DLD1 (cell line): ENCODE measurements at regions not wholly inside any gene's neighbourhood (a gene's known extent, or its start where the extent isn't known, plus 50 kb on each side); places are given as distances from the start of the nearest gene placed in this dataset.

Experiments used
- in situ Hi-C: cut with HindIII; loops from 2 replicates; pipeline ENCODE4 v1.10.0; 2017; ENCODE audit warnings: low sequenced_read_pairs

DNA sequence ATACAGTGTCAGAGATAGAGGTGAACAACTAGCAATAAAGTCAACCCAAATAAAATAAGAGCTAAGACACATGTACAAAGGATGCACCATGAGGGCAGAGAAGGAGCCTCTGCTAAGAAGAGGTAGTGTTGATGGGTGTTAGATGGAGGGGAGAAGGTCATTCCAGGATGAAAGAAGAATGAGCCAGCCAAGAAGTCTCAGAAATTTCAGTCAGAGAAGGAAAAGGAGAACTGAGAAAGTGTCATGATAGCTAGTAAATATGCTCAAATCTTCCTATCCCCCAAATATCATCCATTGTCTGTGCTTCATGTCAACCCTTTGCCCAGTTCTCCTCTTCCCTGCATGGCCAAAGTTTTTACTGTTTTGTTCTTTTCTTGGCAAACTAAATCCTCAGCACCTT is 225.2 kb upstream of the BTG1 start:
- in situ Hi-C loops: no loop called here

DNA sequence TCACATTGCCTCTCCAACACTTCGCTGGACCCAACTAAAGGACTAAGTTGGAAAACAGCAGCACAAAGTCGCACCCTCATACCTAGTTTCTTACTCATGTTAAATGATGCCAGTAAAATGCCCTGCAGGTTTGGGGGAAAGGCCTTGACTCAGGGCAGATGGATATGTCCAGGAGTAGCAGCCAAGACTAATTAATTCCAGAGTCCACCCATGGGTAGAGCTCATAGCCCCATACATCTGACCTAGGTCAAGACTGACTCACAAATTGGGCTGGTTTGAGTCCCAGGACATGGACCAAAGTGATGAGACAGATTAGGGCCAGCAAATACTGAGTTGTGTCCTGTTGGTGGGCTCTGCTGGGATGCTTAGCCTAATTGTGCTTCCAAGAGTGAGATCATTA is 224.0 kb upstream of the BTG1 start:
- in situ Hi-C loops: no loop called here

DNA sequence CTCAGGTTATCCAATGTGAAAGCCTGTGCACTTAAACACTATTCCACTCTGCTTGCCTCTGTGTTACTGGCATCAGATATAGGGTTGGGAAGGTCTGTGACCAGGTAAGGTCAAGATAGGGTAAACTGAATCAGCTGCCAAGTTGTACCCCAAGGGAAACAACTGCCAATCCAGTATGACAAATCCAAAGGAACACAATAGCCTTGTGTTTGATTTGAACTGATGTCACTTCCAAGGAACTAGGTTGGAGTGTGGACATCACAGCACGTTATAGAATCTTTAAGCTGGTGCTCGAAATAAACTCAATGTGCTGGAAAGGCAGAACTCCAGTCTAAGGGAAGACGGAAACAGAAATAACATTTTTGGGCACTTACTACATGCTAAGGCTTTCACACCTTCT is 223.4 kb upstream of the BTG1 start:
- in situ Hi-C loops: no loop called here

DNA sequence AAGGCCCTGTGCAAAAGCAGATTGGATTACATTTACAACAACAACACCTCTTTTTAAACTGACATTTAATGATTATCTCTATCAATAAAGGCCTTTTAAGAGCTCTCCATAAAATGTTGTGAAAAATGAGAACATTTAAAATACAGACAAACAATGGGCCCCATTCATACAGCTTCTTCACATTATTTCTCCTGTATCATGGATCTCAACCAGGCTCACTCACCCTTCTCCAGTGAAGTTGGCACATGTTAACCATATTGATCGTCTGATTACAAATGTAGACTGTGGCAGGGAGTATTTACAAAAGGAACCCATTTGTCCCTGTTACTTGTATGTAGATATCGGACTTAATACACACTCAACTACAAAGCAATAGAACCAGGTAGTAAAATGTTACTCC is 220.2 kb upstream of the BTG1 start:
- in situ Hi-C loops: no loop called here

DNA sequence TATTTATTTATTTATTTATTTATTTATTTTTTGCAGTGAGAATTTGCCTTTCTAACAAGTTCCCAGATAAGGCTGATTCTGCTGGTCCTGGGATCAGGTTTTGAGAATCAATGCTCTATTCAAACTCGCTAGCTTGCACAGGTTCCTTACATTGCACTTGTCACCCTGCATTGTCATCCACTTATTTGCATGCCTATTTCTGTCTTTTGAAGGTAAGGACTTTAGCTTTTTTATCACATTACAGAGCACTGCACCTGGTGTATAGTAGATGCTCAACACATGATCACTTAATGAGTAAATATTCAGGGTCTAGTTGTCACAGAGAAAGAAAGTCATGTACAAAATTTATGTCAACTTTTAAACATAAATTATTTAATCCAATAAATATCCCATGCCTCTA is 219.7 kb upstream of the BTG1 start:
- in situ Hi-C loops: no loop called here

DNA sequence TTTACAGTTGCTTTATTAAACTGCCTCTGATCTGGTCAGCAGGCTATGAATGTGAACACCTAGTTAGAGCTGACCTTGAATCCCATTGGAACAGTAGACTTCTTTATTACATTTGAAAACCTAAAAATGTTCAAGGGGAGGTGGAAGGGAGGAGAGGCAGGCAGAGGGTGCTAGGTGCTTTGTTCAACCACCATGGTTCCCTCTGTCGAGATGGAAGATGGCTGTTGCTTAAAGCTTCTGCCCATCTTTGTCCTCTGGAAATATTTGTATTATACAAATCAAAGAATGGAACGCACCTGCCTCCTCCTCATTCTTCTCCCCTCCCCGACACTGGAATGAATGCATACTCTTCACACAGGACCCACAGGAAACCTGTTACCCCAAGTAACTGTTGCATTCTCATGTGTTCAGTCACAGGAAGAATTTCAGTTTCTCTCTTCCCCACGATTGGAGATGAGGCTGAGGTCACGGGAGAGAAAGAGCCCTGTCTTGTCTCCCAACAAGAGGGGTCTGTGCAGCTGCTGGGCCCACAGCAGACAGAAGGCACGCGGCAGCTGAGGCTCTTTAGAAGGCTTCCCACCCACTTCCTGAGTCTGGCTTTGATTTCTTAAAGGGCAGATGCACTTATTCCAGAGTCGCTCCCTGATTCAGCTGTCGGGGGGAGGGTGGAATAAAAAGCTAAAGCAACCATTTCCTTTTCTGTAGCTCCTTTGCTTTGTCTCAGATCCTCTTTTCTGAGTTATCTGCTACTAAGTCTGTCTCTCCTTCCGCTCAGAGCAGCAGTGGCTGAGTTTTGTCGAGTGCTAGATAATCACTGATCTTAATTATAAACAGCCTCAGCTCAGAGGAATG is 217.9 kb upstream of the BTG1 start:
- in situ Hi-C loops: no loop called here

DNA sequence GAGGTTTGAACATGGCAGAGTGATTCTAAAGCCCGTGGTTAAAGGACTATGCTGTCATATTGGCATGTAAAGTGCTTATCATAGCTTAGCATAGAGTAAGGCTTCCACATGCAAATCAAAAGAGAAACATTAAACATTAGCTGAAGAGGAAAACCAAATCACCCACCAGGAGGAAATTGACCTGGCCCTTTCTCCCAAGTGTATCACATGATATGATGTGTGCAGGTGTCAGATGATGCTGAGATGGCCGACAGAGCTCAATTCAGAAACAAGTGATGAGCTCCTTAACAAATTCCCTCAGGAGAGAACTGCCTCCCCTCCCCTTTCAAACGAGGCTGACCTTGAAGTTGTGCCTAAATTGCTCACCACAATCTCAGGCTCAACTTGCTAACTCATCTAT is 217.1 kb upstream of the BTG1 start:
- in situ Hi-C loops: no loop called here

DNA sequence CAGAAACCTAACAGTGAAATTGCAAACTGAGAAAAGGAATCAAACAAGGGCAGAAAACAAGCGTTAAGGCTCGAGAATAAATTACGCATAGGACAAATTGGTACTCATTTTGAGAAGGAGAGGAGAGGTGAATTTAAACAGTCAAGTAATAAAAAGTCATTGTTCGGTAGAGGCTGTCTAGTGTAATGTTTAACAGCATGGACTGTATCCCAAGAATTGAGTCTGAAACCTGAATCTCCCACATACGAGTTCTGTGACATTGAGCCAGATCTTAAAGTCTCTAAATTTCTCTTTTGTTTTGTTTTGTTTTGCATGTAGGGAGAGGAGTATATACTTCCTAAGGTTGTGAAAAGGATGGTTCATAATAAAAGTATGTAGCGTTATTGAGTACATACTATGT is 216.5 kb upstream of the BTG1 start:
- in situ Hi-C loops: no loop called here

DNA sequence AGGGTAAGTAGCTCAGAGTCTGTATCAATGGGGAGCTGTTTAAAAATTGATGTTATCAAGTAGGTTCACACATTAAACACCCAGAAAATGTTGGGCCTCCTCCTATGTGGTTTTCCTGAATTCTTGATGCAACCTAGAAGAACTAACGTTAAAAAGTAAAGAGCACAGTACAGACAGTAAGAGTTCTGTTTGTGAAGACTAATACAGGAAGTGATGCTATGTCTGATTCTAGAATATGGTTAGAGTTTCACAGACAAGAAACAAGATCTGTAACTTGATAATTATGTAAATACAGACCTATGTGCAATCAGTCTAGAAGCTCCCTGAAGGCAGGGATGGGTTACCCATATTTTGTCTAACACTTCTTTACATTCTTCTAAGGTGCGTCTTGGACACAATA is 214.9 kb upstream of the BTG1 start:
- in situ Hi-C loops: no loop called here

DNA sequence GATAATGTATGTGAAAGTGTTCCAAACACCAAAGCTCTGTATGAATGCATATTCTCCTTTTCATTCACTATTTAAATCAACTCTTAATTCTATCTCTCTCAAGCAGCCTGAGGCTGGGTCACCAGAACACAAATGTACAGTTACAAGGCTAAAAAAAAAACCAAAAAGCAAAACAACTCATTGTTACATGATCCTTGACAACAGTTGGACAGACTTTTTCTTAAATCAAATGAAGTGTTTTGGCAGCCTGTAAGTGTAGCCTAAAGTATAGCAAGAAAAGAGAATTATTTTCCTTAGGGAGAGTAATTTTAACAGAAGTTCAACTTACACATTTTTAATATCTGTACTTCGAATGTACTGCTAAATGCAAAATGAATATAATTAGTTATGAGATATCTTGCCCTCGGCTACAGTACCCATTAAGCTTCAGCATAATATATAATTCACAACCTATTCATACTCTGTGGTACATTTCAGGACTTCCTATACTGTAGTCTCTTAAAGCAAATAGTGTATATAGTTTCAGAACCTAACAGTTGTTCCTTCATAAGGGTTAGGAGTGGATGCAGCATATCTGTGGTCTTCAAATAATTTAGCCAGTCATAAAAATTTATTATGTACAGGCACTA is 214.0 kb upstream of the BTG1 start:
- in situ Hi-C loops: no loop called here

DNA sequence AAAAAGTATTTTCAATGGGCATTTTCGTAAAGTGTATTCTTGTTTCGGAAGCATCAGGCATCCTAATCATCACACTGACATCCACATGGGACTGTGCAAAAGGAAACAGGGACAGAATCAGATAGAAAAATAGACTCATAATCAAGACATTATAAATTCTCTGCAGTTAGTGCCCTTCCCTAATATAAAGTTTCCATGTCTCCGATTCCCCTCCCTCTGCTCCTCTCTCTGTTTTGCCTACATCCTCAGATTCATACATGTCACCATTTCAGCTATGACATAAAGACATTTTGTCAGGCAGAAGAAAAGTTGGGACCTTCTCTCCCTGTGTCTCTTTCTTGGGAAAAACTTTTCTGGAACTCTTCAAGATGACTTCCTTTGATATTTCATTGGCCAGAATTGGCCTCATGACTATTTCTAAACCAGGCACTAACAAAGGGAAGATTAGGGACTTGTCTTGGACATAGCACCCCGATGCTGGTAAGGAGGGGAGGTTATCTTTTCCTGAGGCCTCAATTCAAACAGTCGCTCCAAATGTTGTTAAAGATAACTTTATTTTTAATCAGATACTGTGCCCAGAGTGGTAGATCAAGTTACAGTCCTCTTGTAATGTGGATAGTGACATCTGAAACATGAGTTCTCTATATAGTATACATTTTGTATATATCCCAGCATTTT is 212.1 kb upstream of the BTG1 start:
- in situ Hi-C loops: no loop called here

DNA sequence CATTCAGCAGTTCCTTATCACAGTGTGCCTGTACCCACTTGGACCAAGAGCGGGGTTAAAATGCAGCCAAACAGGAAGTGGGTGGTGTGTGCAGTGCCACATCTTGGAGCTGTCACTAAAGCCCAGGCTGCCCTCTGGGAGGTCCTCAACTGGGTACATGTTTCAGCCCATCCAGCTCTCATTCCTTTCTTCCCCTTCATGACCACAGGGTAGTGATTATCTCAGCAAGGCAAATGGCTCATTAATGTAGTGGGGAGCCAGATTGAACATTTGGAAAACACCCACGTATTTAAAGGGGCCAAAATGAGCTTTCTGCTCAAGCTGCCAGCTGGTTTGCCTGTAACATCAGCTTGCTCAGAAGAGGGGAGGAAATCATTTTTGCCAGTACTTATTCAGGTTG is 210.8 kb upstream of the BTG1 start:
- in situ Hi-C loops: no loop called here

DNA sequence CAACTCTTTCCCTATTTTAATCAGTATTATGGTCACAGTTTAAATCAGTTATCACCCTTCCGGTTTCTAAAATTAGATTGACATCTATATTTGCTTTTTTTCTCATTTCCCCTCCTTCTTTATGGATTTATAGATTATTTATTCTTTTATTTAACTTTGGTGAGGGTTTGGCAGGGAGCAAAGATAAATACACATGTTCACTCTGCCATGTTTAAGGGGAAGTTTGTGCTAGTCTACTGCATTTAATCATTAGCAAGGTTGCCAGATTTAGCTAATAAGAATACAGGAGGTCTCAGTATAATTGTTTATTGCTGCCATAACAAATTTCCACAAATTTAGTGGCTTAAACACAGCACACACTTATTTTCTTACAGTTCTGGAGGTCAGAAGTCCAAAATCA is 204.0 kb upstream of the BTG1 start:
- in situ Hi-C loops: no loop called here

DNA sequence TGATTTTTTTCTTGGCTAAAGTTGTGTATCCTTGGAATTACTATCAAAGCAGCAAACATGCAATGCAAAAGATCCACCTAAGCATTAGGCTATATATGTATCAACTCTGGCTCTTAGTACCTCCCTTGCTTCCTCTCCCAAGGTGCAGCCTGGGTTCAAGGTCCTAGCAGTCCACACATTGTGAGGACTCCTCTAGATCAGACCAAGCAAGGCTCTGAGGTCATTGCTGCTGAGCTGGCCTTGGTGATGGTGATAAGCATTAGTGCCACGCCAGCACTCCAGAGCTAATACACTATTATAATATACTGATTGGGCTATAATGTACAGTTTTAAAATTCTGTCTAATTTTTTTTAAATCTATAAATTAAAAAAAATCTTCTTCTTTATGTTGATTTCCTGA is 196.9 kb upstream of the BTG1 start:
- in situ Hi-C loops: no loop called here

DNA sequence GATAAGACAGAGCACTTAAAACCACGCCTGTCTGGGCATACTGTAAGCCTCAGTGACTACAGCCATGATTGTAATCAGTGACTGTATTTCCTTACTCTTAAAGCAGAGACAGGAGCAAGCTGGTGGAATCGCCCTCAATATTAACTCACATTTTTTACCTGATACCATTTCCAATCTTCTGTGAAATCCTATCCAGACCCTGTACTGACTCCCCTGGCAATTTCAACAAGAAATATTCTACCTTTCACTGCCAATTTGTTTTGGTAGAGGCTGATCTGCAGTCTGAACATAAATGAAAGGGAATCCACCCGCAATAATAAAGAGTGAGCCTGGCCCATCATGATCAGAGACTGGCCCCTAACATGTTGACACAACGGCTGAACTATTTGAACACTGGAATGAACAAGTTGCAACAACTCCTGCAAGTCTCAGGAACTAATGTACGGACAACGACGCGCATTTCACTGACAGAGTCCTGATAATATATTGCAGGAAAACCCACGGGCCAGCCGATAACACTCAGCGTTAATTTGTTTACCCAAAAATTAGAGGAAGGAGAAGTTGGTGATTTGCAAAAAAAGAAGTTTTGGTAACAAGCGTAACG is 195.5 kb upstream of the BTG1 start:
- in situ Hi-C loops: no loop called here

DNA sequence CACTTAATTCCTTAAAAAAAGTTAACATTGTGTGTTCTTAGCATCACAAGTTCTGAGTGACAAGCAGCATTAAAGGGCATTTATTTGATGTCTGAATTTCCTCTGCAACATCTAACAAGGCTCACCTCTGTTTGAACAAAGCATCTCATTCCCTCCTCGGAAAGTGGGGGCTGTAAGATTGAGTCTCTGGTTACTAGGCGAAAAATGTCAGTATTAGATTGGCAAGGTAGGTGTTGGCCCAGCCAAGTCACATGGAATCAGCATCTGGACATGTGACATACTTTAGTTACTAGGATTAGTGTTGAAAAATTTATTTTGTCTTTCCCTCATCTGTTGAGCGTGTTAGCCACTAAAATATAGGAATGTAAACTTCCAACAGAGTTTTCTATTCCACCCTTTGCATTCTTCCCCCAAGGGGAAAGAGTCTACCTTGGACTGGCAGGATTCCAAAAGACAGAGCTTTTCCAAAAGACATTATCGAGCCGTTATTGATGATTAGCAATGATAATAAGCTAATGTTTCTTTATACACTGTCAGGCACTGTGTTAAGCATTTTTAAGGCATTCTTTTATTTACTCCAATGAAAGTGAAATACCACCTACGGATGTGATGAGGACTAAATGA is 194.9 kb upstream of the BTG1 start:
- in situ Hi-C loops: no loop called here

DNA sequence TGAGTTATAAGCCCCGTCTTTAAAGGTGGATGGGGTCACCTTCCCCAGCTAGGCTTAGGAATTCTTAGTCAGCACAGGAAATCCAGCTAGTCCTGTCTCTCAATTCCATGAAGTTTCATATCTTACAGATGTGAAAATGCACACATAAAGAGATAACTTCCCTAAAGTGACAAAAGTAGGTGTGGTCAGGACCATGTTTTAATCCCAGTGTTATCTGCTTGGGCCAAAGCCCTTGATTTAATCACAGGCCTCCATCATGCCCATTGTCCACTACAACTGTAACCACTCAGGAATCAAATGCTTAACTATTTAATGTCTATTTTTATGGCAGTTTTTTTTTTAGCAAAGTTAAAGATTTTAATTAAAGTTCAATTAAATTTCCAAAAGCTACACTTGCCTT is 194.4 kb upstream of the BTG1 start:
- in situ Hi-C loops: no loop called here

DNA sequence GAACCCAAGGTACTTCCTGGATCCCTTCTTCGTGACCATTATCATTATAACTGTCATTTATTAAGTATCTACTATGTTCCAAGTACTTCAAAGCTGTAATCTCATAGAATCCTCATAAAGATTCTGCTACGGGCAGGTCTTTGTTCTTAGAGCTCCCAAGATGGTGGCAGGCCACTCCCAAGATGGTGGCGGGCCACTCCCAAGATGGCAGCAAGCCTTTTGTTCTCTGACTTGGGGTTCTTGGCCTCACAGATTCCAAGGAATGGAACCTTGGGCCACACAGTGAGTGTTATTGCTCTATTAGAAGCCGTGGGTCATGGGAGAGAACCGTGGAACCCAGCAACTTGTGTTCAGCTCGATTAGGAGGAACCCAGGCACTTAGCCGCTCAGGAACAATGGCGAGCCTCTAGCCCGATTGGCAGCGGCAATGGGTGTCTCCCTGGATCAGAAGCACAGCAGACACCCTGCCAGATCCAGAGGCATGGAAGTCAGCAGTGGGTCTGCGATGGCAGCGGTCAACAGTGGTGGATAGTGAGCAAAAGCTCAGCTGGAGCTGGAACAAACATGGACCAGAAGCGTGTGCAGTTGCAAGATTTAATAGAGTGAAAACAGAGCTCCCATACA is 193.7 kb upstream of the BTG1 start:
- in situ Hi-C loops: no loop called here

DNA sequence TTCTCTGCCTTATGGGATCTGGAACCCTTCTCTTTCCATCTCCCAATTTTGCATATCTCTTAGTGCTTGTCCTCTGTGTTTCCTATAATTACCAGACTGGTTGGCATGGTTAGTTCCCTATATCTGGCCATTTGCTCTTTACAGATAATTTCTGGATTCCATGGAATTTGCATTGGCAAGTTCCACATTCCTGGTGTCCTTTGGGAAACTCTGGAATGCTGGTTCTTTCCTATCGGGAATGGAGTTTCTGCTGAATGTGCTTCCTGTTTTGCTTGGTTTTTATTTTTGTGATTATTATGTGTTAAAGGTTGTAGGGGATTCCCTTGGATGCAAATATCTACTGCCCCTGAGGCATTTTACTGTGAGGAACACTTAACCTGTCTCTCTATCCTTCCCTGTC is 193.0 kb upstream of the BTG1 start:
- in situ Hi-C loops: no loop called here

DNA sequence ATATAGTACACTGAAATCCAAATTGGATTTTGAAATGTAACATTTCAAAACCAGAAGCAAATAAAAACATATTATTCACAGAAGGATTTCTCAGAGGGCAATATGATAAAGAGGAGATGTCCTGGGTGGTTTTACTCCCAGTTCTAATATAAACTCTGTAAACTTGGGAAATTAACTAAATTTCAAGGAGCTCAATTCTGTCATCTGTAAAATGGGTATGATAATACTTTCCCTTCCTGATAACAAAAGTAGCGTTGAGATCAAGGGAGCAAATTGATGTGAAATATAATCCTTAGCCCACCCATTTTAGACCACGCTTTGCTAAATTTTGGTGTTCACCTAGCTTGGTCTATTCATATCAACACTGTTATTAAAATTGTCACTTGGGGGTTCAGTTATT is 192.5 kb upstream of the BTG1 start:
- in situ Hi-C loops: no loop called here

DNA sequence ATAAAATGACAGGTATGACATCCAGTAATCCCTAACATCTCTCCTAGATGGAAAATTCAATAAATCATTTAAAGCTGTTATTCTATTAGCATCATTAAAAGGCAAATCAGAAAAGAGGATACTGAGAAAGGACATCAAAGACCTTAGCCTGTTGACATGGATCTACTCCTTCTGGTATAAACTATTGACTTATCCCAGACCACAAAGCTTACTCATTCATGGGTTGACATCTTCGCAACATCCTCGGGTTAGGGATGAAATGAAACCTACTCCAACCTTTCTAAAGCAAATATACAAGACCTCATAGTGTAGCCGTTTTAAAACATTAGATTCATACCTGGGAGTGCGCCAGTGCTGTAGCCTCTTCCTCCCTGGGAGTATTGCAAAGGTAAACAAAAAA is 191.5 kb upstream of the BTG1 start:
- in situ Hi-C loops: no loop called here
